A172 (cell line): ENCODE measurements at regions not wholly inside any gene's neighbourhood (a gene's known extent, or its start where the extent isn't known, plus 50 kb on each side); places are given as distances from the start of the nearest gene placed in this dataset.

Experiments
- DNase-seq: peaks from one replicate; pipeline ENCODE4 v3.0.0-alpha.2; 2015; ENCODE audit warnings: low spot score

DNA sequence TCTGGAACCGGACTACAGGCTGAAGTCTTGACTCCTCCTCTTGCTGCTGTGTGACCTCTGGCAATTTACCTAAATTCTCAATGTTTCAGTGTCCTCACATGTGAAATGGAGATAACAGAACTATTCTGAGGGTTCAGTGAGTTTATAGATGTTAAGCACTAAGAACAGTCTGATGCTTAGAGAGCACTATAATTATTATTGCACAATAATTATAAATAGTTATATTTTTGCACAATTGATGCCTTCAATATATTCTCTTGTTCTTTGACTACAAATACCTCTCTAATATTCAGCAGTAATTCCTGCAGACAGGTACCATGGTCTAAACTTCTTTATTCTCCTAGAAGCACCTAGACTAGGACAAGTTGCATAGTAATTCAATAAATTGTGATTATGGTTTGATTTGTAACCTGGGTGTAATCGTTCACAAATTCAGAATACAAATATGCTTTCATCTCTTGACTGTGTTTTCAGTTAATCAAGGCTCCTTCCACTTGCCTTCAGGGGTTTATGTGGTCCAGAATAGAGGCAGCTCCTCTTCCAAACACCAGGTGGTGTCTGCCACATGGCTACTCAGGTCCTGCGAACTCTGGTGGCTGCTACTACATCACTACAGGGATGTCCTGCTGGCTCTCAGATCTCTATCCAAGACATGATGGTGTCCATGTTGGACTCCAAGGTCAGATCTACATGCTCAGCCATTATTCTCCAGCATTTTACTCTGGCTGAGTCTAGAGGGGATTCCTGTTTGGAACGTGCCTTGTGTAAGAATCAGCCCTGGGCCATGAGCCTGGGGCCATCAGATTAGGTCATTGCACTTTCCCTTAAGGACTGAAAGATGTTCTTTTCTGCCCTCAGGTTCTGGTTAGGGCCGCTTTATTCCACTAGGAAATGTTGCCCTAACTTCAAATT lies 103.4 kb downstream of the QRFPR start:
- DNase-seq: no peak

- no peak for DNase-seq
Measured at GRCh38 chr4:121273191-121273590, 107.6 kb downstream of the QRFPR start.

DNA sequence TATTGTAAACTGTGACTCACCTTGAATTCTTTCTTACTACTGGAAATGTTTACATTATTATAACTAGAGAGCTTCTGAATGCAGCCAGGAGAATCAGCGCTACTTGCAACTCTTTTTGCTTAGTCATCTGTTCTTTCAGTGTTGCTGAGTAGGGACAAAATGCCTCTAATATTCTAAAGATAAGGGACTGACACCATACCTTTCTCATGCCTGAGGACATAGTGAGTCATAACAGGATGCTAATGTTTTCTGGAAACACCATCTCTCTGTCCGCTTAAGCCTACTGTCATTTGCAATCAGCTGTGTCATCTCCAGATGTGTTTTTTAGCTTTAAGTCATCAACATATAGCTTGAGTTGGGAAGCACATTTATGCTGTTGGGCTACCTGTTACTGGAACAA lies 108.3 kb downstream of the QRFPR start:
- peak; percentile 82 for DNase-seq

GRCh38 chr4:121270389-121270788 lies 106.3 kb upstream of the TNIP3 start:
- DNase-seq: no peak

DNA sequence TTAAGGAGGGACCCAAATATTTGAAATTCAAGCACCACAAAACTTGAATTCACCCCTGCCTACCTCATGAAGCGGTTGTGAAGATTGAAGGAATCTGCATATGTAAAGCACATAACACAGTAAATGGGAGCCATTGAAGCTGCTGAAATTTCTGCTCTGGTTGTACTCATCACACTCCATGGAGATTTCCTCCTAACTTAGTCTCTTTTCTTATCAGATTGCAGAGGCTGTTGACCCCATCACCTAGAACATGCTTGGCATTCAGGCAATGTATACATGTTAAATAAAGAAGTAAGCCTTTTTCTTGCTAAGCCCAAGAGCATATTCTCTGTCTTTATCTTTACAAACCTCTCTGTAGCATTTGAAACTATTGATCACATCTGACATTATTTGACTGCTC lies 104.9 kb upstream of the TNIP3 start:
- no peak for DNase-seq

GRCh38 chr4:121266982-121267381 lies 102.9 kb upstream of the TNIP3 start:
- no peak for DNase-seq

GRCh38 chr4:121256887-121257466 lies 92.9 kb upstream of the TNIP3 start:
- no peak for DNase-seq

DNA sequence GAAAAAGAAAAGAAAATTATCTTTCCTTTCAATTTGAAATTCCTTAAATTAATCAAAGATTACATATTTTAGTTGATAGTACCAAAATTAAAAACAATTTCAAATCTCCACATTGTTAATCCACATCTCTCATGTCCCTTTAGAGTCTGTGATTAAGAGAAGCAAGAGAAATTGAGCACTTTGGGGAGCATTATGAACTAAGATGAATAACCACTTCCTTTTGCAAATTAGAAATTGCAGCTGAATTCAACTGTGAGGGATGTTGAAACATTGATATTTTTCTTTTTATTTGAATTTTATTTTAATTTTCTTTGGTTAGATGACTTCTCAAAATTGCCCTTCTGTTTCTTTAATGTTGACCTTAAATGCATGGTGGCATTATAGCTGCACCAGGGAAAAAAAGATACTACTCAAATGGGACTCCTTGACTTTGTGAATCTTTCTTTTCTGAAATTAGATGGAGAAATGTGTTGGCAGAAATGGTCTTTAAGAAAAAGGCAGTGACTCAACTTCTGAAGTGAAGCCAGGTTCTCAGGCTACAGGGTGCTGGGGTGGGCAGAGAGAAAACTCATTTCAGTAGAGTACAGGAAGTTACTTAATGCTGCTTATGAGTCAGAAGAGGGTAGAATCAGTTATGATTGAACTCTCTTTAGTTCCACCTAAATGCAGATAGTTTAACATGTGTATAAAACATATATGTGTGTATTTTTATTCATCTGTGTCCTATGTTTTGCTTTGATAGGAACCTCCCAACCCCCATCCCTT lies 92.0 kb upstream of the TNIP3 start:
- peak; percentile 92 for DNase-seq

DNA sequence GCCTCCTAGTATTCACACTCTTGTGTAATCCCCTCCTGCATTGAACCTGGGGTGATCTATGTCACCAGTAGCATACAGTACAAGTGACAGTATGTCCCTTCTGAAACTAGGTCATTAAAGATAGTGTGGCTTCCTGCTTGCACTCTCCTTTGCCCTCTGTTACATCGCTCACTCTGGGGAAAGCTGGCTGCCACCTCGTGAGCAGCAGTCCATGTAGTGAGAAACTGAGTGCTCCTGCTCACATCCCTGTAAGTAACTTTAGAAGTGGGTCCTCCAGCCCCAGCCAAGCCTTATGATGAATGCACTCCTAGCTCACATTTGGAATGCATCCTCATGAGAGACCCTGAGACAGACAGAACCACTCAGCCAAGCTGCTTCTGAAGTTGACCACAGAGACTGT lies 89.8 kb upstream of the TNIP3 start:
- DNase-seq: no peak

DNA sequence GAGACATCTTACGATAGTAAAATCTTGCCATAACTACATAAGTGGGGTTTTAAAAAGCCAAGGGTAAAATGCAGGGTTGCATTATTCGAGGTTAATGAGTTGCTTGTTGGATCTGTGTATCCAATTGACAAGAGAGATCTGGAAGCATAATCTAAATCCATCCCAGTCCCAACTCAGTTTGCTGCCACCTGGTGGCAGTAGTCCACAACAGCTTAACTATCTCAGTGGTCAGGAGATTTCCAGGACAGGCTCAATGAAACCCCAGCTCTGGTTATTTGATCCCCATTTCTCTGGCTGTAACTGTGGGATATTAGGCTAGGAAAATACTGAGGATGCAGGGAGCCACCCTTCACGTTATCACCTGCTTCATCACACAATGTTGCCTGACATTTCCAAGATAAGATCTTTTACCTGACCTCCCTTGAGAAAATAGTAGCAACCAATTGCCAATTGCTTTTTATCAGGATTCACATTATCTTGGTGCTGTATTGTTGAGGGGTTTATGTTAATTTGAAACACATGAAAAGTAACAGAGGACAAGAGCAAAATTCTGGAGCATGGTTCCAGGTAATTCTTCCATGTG lies 88.2 kb upstream of the TNIP3 start:
- DNase-seq: peak; percentile 50

GRCh38 chr4:121248747-121249146 lies 84.6 kb upstream of the TNIP3 start:
- DNase-seq: no peak

DNA sequence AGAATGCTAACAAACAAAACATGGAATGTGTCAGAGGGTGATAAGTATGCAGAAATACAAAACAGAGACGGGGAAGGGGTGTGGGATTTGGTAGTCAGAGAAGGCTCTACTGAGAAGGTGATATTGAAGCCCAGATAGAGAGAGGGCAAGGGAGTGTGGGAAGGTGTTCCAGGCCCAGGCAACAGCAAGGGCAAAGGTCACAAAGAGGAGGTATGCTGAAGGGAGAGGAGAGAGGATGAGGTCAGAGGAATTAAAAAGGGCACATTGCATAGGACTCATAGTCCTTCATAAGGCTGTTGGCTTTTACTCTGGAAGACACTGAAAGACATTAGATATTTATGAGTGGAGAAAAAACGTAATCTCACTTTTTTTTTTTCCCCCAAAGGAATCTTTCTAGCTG lies 82.6 kb upstream of the TNIP3 start:
- no peak for DNase-seq

DNA sequence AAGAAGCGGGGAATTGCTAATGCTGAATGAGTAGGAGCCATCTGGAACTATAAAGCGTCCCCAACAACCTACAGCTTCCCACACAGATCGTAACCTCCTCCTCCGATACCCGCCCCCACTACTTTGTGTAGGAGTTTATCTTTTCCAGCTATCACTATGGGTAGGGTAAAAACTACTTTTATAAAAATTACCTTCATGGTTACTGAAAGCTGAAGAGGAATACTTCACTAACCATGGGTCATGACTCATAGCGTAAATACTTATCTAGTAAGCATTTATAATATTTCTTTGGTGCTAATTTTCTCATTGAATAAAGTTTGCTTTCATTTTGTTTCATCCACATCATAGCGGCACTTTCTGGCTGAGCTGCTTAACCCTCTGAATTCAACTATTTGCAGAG lies 79.4 kb upstream of the TNIP3 start:
- no peak for DNase-seq

DNA sequence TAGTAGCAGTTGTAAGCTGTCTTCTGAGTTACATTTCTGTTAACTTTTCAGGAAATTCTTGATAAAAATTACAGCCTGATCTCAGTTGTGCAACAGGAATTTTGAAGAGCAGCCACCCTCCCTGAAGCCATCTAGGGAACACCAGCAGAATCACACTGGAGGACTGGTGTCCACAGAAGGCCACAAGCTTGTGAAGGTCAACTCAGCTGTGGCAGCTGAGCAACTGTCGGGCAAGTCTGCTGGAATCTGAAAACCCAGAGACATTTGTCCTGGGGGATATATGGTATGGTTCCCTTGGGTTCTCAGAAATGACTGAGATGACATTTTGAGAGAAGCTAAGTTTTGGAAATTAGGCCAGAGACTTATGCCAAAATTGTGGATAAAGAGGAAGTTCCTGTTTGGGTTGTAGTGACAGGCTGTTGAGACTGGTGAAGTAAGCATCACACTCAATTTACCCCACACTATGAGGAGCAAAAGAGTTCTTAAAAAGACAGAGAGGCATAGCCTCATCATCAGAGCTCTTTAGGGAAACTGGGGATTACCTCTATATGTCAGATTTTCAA lies 78.1 kb upstream of the TNIP3 start:
- DNase-seq: no peak

GRCh38 chr4:121239951-121240350 lies 75.8 kb upstream of the TNIP3 start:
- DNase-seq: no peak

DNA sequence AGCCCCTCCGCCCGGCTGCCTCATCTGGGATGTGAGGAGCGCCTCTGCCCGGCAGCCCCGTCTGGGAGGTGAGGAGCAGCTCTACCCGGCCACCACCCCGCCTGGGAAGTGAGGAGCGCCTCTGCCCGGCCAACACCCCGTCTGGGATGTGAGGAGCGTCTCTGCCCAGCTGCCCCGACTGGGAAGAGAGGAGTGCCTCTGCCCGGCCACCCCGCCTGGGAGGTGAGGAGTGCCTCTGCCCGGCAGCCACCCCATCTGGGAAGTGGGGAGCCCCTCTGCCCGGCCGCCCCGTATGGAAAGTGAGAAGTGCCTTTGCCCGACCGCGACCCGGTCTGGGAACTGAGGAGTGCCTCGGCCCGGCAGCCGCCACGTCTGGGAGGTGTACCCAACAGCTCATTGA lies 74.3 kb upstream of the TNIP3 start:
- no peak for DNase-seq

DNA sequence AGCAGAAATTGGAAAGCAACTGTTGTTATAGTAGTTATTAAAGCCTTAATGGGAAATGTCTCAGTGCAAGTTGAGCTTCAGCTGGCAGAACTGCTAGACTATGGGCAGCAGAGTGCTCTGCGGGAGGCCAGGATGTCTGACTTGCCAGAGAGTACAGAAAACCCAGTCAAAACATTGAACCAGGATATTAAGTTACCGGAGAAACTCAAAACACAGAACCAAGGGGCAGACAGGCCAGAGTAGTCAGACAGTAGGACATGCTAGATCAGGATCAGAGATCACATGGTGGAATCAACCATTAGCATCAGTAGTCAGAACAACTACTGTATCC lies 72.9 kb upstream of the TNIP3 start:
- no peak for DNase-seq

DNA sequence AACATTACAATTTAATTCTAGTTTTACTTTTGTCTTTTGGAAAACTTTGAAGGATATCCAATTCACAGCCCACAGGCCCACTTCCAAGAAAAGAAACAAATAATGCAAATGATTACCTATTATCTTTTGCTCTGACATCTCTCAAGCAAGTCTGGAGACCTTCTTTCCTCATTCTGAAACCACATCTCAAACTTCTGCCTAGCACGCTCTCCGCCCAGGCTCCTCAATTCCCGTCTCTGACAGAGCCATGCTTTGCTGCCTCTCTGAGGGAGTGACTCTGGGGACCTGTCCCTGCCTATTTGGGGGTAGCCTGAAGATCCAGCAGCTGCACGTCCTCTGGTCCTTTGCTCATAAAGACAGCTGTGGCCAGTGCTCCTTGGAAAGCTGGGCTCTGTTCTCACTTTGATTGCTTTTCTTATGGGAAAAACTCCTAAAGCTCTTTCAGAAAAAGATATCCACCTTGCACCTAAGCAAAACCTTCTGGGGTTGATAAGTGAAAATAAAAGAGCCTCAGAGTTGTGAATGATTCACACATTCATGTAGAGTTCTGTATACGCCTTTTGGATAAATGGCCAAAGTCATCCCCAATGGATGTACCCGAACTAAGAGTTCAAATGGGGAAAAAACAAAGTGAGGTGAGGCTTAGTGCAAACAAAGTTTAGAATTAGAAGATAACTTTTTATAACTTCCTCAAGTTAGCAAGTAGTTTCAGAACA lies 72.4 kb upstream of the TNIP3 start:
- DNase-seq: no peak

GRCh38 chr4:121233982-121234381 lies 69.9 kb upstream of the TNIP3 start:
- DNase-seq: no peak

DNA sequence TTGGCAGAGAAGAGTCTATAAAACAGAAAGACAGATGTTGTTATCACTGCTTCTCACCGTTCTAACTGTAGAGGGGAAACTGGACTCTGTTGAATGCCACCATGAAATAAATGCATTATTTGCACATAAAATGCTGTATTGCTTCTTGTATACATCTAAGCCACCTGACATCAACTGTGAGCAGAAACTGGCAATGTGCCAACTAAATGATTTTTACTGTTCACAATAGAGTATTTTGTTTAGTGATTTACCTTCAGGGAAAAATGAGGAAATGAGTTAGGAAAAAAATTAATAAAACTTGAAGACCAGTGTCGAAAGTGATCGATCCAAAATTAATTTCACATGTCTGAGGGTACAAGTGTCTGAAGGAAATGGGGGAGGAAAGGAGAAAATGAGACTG lies 65.9 kb upstream of the TNIP3 start:
- DNase-seq: no peak

- no peak for DNase-seq
Measured at GRCh38 chr4:121228848-121229247, 64.7 kb upstream of the TNIP3 start.
